ENCODE measurements at regions not wholly inside any gene's neighbourhood (a gene's known extent, or its start where the extent isn't known, plus 50 kb on each side); places are given as distances from the start of the nearest gene placed in this dataset.
A peak's percentile ranks its signal among the peaks of the same experiment; 100 is the strongest.

GRCh38 chr11:127506647-127507046, 506.1 kb upstream of the KIRREL3 start:
- no peak overlapping the region for H3K27ac Mint-ChIP-seq
- H3K4me1 Mint-ChIP-seq: peaks cover 31% of the 10 kb centered on the region
- Histone ChIP-seq H3K27me3 (ENCODE audit: control insufficient read depth, insufficient read depth, low read length, poor library complexity, severe bottlenecking) (no peaks in the 10 kb centered on the region), H3K9ac (ENCODE audit: extremely low read depth, low read length, poor library complexity, severe bottlenecking) (no peak overlapping the region), H3K36me3 (ENCODE audit: control insufficient read depth, insufficient read depth, low read length) (no peaks in the 10 kb centered on the region), H3K4me1 (ENCODE audit: control insufficient read depth, insufficient read depth, low read length) (peaks cover 13% of the 10 kb centered on the region), H3K27ac (ENCODE audit: low read depth, low read length) (no peak overlapping the region), H3K4me3 (ENCODE audit: low read length) (no peak overlapping the region), H3K9me3 (ENCODE audit: control insufficient read depth, low read length) (peaks cover 1% of the 10 kb centered on the region)
- peak; percentile 17 for TF ChIP-seq CTCF (conservative IDR thresholded peaks at IDR 0.05)
- no peak for DNase-seq
- peaks cover 16% of the 10 kb centered on the region for H3K27me3 Mint-ChIP-seq (ENCODE audit: insufficient read depth)
- H3K9me3 Mint-ChIP-seq: peaks cover 3% of the 10 kb centered on the region
- H3K36me3 Mint-ChIP-seq (ENCODE audit: low read depth): no peaks in the 10 kb centered on the region
- H3K4me3 Mint-ChIP-seq: no peak overlapping the region

GRCh38 chr11:127506126-127506525, 505.6 kb upstream of the KIRREL3 start:
- TF ChIP-seq CTCF (conservative IDR thresholded peaks at IDR 0.05): no peak
- H3K27ac Mint-ChIP-seq: no peak overlapping the region
- peaks cover 2% of the 10 kb centered on the region for H3K9me3 Mint-ChIP-seq
- Histone ChIP-seq H3K4me3 (ENCODE audit: low read length) (no peak overlapping the region), H3K27ac (ENCODE audit: low read depth, low read length) (no peak overlapping the region), H3K9ac (ENCODE audit: extremely low read depth, low read length, poor library complexity, severe bottlenecking) (no peak overlapping the region), H3K36me3 (ENCODE audit: control insufficient read depth, insufficient read depth, low read length) (no peaks in the 10 kb centered on the region), H3K27me3 (ENCODE audit: control insufficient read depth, insufficient read depth, low read length, poor library complexity, severe bottlenecking) (no peaks in the 10 kb centered on the region), H3K9me3 (ENCODE audit: control insufficient read depth, low read length) (peaks cover 6% of the 10 kb centered on the region), H3K4me1 (ENCODE audit: control insufficient read depth, insufficient read depth, low read length) (peaks cover 13% of the 10 kb centered on the region)
- no peak overlapping the region for H3K4me3 Mint-ChIP-seq
- peaks cover 32% of the 10 kb centered on the region for H3K4me1 Mint-ChIP-seq
- no peak for DNase-seq
- H3K36me3 Mint-ChIP-seq (ENCODE audit: low read depth): no peaks in the 10 kb centered on the region
- H3K27me3 Mint-ChIP-seq (ENCODE audit: insufficient read depth): peaks cover 16% of the 10 kb centered on the region
- 78 to 93% methylated on average over 1 to 2 of the region's 2 CpGs for WGBS, 2 experiments (ENCODE audit: insufficient coverage in 1 of 2, insufficient read length in 1 of 2)

GRCh38 chr11:127496165-127496564, 495.6 kb upstream of the KIRREL3 start:
- no peak for TF ChIP-seq CTCF (conservative IDR thresholded peaks at IDR 0.05)
- H3K27ac Mint-ChIP-seq: no peak overlapping the region
- H3K27me3 Mint-ChIP-seq (ENCODE audit: insufficient read depth): peaks cover 6% of the 10 kb centered on the region
- no peak overlapping the region for H3K4me3 Mint-ChIP-seq
- H3K9me3 Mint-ChIP-seq: peaks cover 20% of the 10 kb centered on the region
- Histone ChIP-seq H3K36me3 (ENCODE audit: control insufficient read depth, insufficient read depth, low read length) (no peaks in the 10 kb centered on the region), H3K9me3 (ENCODE audit: control insufficient read depth, low read length) (peaks cover 21% of the 10 kb centered on the region), H3K27ac (ENCODE audit: low read depth, low read length) (no peak overlapping the region), H3K27me3 (ENCODE audit: control insufficient read depth, insufficient read depth, low read length, poor library complexity, severe bottlenecking) (no peaks in the 10 kb centered on the region), H3K9ac (ENCODE audit: extremely low read depth, low read length, poor library complexity, severe bottlenecking) (no peak overlapping the region), H3K4me3 (ENCODE audit: low read length) (no peak overlapping the region), H3K4me1 (ENCODE audit: control insufficient read depth, insufficient read depth, low read length) (no peaks in the 10 kb centered on the region)
- no peak for DNase-seq
- 92 to 95% methylated on average over 6 to 7 of the region's 7 CpGs for WGBS, 2 experiments (ENCODE audit: insufficient coverage in 1 of 2, insufficient read length in 1 of 2)
- peaks cover 7% of the 10 kb centered on the region for H3K36me3 Mint-ChIP-seq (ENCODE audit: low read depth)
- H3K4me1 Mint-ChIP-seq: no peaks in the 10 kb centered on the region
